Upper lobe of left lung (tissue), 6 donors: ENCODE measurements at regions not wholly inside any gene's neighbourhood (a gene's known extent, or its start where the extent isn't known, plus 50 kb on each side); places are given as distances from the start of the nearest gene placed in this dataset.
A peak's percentile ranks its signal among the peaks of the same experiment; 100 is the strongest.

Source experiments
- ATAC-seq, 2 donors: fragments of 200-7000 bp; cut with Tn5 transposase; one replicate each; pipeline ENCODE4 v1.9.1; 2022; ENCODE audit warnings: mild to moderate bottlenecking in 2 of 2, moderate library complexity in 2 of 2; ENCODE audit not compliant: low FRiP score in 2 of 2
- DNase-seq, 2 donors: peaks; one replicate each; pipeline ENCODE4 v3.0.0-alpha.2; 2019 to 2020
- H3K27ac ChIP-seq, 4 donors: fragments of 200-600 bp; sonication (generic); one replicate each; pipeline ENCODE4 v1.5.1; 2016 to 2019
- H3K27me3 ChIP-seq, 4 donors: fragments of 200-600 bp; sonication (generic); one replicate each; pipeline ENCODE4 v1.5.1; 2017 to 2019
- H3K36me3 ChIP-seq, 4 donors: fragments of 200-600 bp; sonication (generic); one replicate each; pipeline ENCODE4 v1.5.1; 2016 to 2019
- H3K4me1 ChIP-seq, 4 donors: fragments of 200-600 bp; sonication (generic); one replicate each; pipeline ENCODE4 v1.5.1; 2018 to 2019
- H3K4me3 ChIP-seq, 4 donors: fragments of 200-600 bp; sonication (generic); one replicate each; pipeline ENCODE4 v1.5.1; 2017 to 2019; ENCODE audit warnings: mild to moderate bottlenecking in 2 of 4, moderate library complexity in 1 of 4
- H3K9me3 ChIP-seq, 4 donors: fragments of 200-600 bp; sonication (generic); one replicate each; pipeline ENCODE4 v1.5.1; 2018 to 2019
- CTCF ChIP-seq, 6 experiments: fragments of 450-650 bp in 4 of 6; fragments of 200-600 bp in 2 of 6; sonication (generic) in 2 of 6; IDR thresholded peaks; one replicate each; pipeline ENCODE4 v1.5.1; 2016 to 2019; ENCODE audit warnings: antibody characterized with exemption in 6 of 6
- EP300 ChIP-seq, 4 donors: sonication (generic); formaldehyde crosslinking; IDR thresholded peaks; one replicate each; pipeline ENCODE4 v1.5.1; 2017; ENCODE audit warnings: antibody characterized with exemption in 4 of 4, control low read depth in 2 of 4
- POLR2A ChIP-seq, 4 donors: fragments of 450-650 bp; IDR thresholded peaks; one replicate each; pipeline ENCODE4 v1.5.1; 2016 to 2017; ENCODE audit warnings: antibody characterized with exemption in 4 of 4, mild to moderate bottlenecking in 2 of 4
- POLR2AphosphoS5 ChIP-seq, 2 donors: sonication (generic); formaldehyde crosslinking; IDR thresholded peaks; one replicate each; pipeline ENCODE4 v1.5.1; 2017; ENCODE audit warnings: antibody characterized with exemption in 2 of 2
- WGBS, 2 donors: methylation state at CpG; one replicate each; pipeline ENCODE4 v1.1.5; 2017 to 2018; 5-methylcytosine and 5-hydroxymethylcytosine counted together
- donor health status: DM: no; HTN: no; CAD: no; lungs with moderate emphysema.
- donor health status: DM: no; HTN: yes; CAD: no; lungs with severe emphysema.

- no peaks in the 10 kb centered on the region for H3K36me3 ChIP-seq
- TF ChIP-seq EP300 (IDR thresholded peaks at IDR 0.05), result no peak
- no peak for TF ChIP-seq POLR2AphosphoS5 (IDR thresholded peaks at IDR 0.05)
- no peak for TF ChIP-seq CTCF (IDR thresholded peaks at IDR 0.05)
- no peak for TF ChIP-seq POLR2A (IDR thresholded peaks at IDR 0.05)
- no peak overlapping the region for H3K4me3 ChIP-seq
- H3K27me3 ChIP-seq, result no peaks in the 10 kb centered on the region
- H3K27ac ChIP-seq, result no peak overlapping the region
- no peaks in the 10 kb centered on the region for H3K4me1 ChIP-seq
- ATAC-seq (no peak), DNase-seq (no peak)
- H3K9me3 ChIP-seq, result no peaks in the 10 kb centered on the region
Observed at GRCh38 chr7:110386006-110386405, 704.9 kb upstream of the LRRN3 start.

GRCh38 chr7:110386913-110387312 lies 704.0 kb upstream of the LRRN3 start:
- H3K4me3 ChIP-seq, result no peak overlapping the region
- no peaks in the 10 kb centered on the region for H3K36me3 ChIP-seq
- DNase-seq, result no peak
- H3K27ac ChIP-seq, result no peak overlapping the region
- peak in 1 of 2 donors; percentile 69 for ATAC-seq
- H3K27me3 ChIP-seq, result no peaks in the 10 kb centered on the region
- 44 to 48% methylated on average over 2 of the region's 2 CpGs for WGBS, 2 donors
- no peaks in the 10 kb centered on the region for H3K9me3 ChIP-seq
- TF ChIP-seq POLR2A (IDR thresholded peaks at IDR 0.05) (no peak), EP300 (IDR thresholded peaks at IDR 0.05) (no peak), POLR2AphosphoS5 (IDR thresholded peaks at IDR 0.05) (no peak), CTCF (IDR thresholded peaks at IDR 0.05) (no peak)
- no peaks in the 10 kb centered on the region for H3K4me1 ChIP-seq

- ATAC-seq, result no peak
- WGBS, 2 donors, result 38 to 58% methylated on average over 3 of the region's 3 CpGs
- no peaks in the 10 kb centered on the region for H3K27me3 ChIP-seq
Observed at GRCh38 chr7:110387689-110388088, 703.2 kb upstream of the LRRN3 start.

GRCh38 chr7:110388457-110388856 lies 702.5 kb upstream of the LRRN3 start:
- Histone ChIP-seq H3K4me3 (no peak overlapping the region), H3K36me3 (no peaks in the 10 kb centered on the region), H3K9me3 (no peaks in the 10 kb centered on the region), H3K4me1 (no peaks in the 10 kb centered on the region), H3K27me3 (no peaks in the 10 kb centered on the region), H3K27ac (no peak overlapping the region)
- 95 to 96% methylated on average over 1 of the region's 1 CpG for WGBS, 2 donors
- ATAC-seq (no peak), DNase-seq (no peak)
- TF ChIP-seq CTCF (IDR thresholded peaks at IDR 0.05), result no peak
- no peak for TF ChIP-seq POLR2A (IDR thresholded peaks at IDR 0.05)
- TF ChIP-seq EP300 (IDR thresholded peaks at IDR 0.05), result no peak
- no peak for TF ChIP-seq POLR2AphosphoS5 (IDR thresholded peaks at IDR 0.05)

More at GRCh38 chr7:110387689-110388088, 703.2 kb upstream of the LRRN3 start:
- TF ChIP-seq CTCF (IDR thresholded peaks at IDR 0.05) (no peak), POLR2AphosphoS5 (IDR thresholded peaks at IDR 0.05) (no peak), POLR2A (IDR thresholded peaks at IDR 0.05) (no peak), EP300 (IDR thresholded peaks at IDR 0.05) (no peak)
- H3K4me3 ChIP-seq, result no peak overlapping the region
- no peak overlapping the region for H3K27ac ChIP-seq
- no peaks in the 10 kb centered on the region for H3K36me3 ChIP-seq
- H3K4me1 ChIP-seq, result no peaks in the 10 kb centered on the region
- no peaks in the 10 kb centered on the region for H3K9me3 ChIP-seq
- DNase-seq, result no peak

- no peaks in the 10 kb centered on the region for H3K27me3 ChIP-seq
- no peak overlapping the region for H3K4me3 ChIP-seq
- no peaks in the 10 kb centered on the region for H3K4me1 ChIP-seq
- H3K27ac ChIP-seq, result no peak overlapping the region
- ATAC-seq, result no peak
- H3K9me3 ChIP-seq, result no peaks in the 10 kb centered on the region
- DNase-seq, result no peak
- TF ChIP-seq CTCF (IDR thresholded peaks at IDR 0.05) (no peak), POLR2A (IDR thresholded peaks at IDR 0.05) (no peak), EP300 (IDR thresholded peaks at IDR 0.05) (no peak), POLR2AphosphoS5 (IDR thresholded peaks at IDR 0.05) (no peak)
- H3K36me3 ChIP-seq, result no peaks in the 10 kb centered on the region
Observed at GRCh38 chr7:110396021-110396420, 694.9 kb upstream of the LRRN3 start.
